ENCODE measurements at regions not wholly inside any gene's neighbourhood (a gene's known extent, or its start where the extent isn't known, plus 50 kb on each side); places are given as distances from the start of the nearest gene placed in this dataset.

GRCh38 chr2:43055086-43055912 lies 171.1 kb downstream of the ZFP36L2 start:
- DNase-seq (ENCODE audit: low read depth): no peak

- DNase-seq (ENCODE audit: low read depth): no peak
Observed at GRCh38 chr2:43054367-43054766, 172.0 kb downstream of the ZFP36L2 start.

GRCh38 chr2:43052944-43053306 lies 173.5 kb downstream of the ZFP36L2 start:
- no peak for DNase-seq (ENCODE audit: low read depth)

GRCh38 chr2:43052204-43052943 lies 174.0 kb downstream of the ZFP36L2 start:
- DNase-seq (ENCODE audit: low read depth): no peak

GRCh38 chr2:43051338-43051737 lies 175.1 kb downstream of the ZFP36L2 start:
- no peak for DNase-seq (ENCODE audit: low read depth)

- DNase-seq (ENCODE audit: low read depth): no peak
Observed at GRCh38 chr2:43050866-43051265, 175.5 kb downstream of the ZFP36L2 start.

GRCh38 chr2:43049836-43050801 lies 176.3 kb downstream of the ZFP36L2 start:
- no peak for DNase-seq (ENCODE audit: low read depth)

GRCh38 chr2:43047187-43047780 lies 179.1 kb downstream of the ZFP36L2 start:
- no peak for DNase-seq (ENCODE audit: low read depth)

GRCh38 chr2:43045866-43046265 lies 180.5 kb downstream of the ZFP36L2 start:
- no peak for DNase-seq (ENCODE audit: low read depth)

GRCh38 chr2:43044093-43044681 lies 182.2 kb downstream of the ZFP36L2 start:
- DNase-seq (ENCODE audit: low read depth): no peak

GRCh38 chr2:43043553-43043870 lies 182.9 kb downstream of the ZFP36L2 start:
- DNase-seq (ENCODE audit: low read depth): no peak

- DNase-seq (ENCODE audit: low read depth): no peak
Observed at GRCh38 chr2:43041661-43042360, 184.6 kb downstream of the ZFP36L2 start.

GRCh38 chr2:43041173-43041591 lies 185.2 kb downstream of the ZFP36L2 start:
- no peak for DNase-seq (ENCODE audit: low read depth)

GRCh38 chr2:43040084-43040854 lies 186.1 kb downstream of the ZFP36L2 start:
- DNase-seq (ENCODE audit: low read depth): no peak

- no peak for DNase-seq (ENCODE audit: low read depth)
Observed at GRCh38 chr2:43039376-43040080, 186.9 kb downstream of the ZFP36L2 start.

GRCh38 chr2:43038696-43039094 lies 187.7 kb downstream of the ZFP36L2 start:
- no peak for DNase-seq (ENCODE audit: low read depth)

GRCh38 chr2:43038034-43038695 lies 188.2 kb downstream of the ZFP36L2 start:
- no peak for DNase-seq (ENCODE audit: low read depth)

GRCh38 chr2:43035922-43036321 lies 190.5 kb downstream of the ZFP36L2 start:
- DNase-seq (ENCODE audit: low read depth): no peak

- DNase-seq (ENCODE audit: low read depth): no peak
Observed at GRCh38 chr2:43034921-43035320, 191.5 kb downstream of the ZFP36L2 start.
